ENCODE measurements at regions not wholly inside any gene's neighbourhood (a gene's known extent, or its start where the extent isn't known, plus 50 kb on each side); places are given as distances from the start of the nearest gene placed in this dataset.
"Not testable (repeated sequence)": the region's sequence is repeated elsewhere in the genome, so short reads cannot be mapped to it uniquely, and the experiment has no call there.

DNA sequence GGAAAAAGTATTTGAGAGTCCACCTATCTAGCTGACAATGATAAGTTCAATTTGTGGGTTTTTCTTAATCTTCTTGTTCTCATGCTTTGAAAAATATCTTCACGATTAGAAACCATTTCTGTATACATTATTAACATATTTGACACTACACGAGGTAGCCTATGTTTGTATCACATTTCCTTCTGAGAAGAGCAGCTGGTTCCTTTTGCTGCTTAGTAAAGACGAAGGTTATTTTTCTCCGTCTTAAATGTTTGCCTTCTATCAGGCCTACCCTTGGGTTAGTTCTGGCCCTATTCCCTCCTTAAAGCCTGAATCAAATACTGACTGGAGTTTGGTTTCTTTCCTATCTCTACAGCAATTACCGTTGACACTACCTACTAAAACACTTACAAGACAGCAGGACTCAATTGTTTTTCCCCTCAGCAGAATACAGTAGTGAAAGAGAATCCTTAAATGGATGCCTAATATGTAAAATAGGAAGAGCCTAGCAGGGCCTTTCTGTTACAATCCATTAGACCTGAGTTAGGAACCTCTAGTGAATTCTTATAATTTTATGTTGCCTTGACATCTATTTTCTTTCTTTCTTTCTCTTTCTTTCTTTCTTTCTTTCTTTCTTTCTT, 790.4 kb downstream of the EPHA4 start:
- DNase-seq (ENCODE audit: low read depth) = no peak

GRCh38 chr2:220782609-220783113, 789.4 kb downstream of the EPHA4 start:
- DNase-seq (ENCODE audit: low read depth) = no peak

DNA sequence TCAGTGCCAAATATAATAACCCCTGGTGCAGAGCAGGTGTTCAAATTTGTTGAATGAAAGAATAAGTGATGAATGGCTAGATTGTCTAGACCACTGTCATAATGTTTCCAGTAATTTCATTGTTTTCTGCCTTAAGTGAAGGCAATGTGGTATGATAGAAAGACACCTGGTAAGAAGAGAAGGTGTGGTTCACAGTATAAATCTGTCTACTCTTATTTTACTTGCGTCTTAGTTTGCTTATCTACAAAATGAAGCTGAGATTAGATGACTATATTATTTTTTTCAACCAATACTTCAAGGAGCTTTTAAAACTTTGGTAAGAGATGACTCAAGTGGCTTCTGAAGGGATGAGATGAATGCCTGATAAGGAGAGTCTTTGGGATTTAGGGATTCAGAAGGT, 788.4 kb downstream of the EPHA4 start:
- DNase-seq (ENCODE audit: low read depth) = no peak

GRCh38 chr2:220785178-220785577, 786.9 kb downstream of the EPHA4 start:
- DNase-seq (ENCODE audit: low read depth) = no peak

GRCh38 chr2:220786216-220786615, 785.9 kb downstream of the EPHA4 start:
- no peak for DNase-seq (ENCODE audit: low read depth)

- DNase-seq (ENCODE audit: low read depth) = no peak
Measured at GRCh38 chr2:220787251-220787650, 784.9 kb downstream of the EPHA4 start.

GRCh38 chr2:220789961-220790360, 782.1 kb downstream of the EPHA4 start:
- peak; percentile 54 for DNase-seq (ENCODE audit: low read depth)

GRCh38 chr2:220795705-220796104, 776.4 kb downstream of the EPHA4 start:
- no peak for DNase-seq (ENCODE audit: low read depth)

DNA sequence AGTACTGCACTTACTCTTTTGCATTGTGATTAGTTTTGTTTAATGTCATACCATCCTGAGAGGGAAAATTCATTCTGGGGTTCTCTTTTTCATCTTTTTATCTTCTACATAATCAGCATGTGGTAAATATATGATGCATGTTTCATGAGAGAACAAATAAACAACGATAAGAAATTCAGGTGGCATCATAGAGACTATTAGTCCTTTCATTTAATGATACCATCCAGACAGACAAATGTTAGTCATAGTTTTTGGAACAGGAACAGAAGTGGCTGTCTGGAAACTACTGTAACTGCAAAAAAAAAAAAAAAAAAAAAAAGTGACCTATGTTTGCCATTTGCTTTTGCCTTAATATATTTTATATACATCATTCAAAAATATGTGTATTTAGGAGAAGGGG, 761.0 kb downstream of the EPHA4 start:
- DNase-seq (ENCODE audit: low read depth) = no peak

GRCh38 chr2:220811952-220812570, 760.0 kb downstream of the EPHA4 start:
- peak; percentile 7 for DNase-seq (ENCODE audit: low read depth)

DNA sequence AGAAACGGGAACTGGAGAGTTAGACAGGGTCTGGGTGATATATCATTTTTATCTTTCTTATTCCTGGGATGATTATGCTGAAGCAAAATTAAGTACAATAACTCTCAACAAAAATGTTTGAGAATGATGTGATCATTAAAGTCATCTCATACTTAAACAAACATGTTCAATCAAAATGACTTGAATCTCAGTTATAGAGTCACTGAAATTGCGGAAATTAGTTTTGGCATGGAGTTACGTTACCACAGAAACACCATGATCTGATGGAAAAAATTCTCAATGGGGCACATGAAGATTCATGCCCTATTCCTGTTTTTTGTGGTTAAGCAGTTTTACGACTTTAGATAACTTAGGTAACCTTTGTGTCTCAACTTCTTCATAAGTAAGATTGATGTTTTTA, 757.7 kb downstream of the EPHA4 start:
- no peak for DNase-seq (ENCODE audit: low read depth)

DNA sequence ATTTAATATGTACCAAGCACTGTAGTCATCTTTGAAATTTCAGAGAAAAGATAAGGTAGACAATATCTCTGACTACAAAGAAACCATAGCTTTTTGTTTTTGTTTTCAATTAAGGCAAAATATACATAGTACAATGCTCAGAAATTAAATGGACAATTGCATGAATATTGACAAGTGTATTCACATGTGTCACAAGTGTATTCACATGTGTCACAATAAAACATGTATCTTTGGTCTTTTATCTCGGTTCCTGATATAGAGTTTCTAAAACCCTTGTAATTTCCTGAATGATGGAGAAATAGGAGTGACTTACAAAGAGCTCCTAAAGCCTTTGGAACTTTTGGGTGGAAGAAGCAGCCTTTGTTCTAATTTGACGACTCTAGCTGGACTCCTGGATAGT, 756.4 kb downstream of the EPHA4 start:
- DNase-seq (ENCODE audit: low read depth) = no peak

DNA sequence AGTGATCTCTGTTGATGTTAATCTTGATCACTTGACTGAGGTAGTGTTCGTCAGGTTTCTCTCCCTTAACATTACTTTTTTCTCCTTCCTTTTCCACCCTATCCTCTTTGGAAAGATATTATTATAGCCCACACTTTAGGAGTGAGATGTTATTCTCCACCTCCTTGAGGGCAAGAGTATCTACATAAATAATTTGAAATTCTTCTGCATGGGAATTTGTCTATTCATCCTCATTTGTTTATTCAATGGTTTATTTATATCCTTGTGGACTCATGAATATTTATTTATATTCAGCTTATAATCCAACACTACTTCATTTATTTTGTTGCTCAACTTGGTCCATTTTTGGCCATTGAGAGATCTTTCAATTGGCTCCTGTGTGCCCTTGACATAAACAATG, 750.4 kb downstream of the EPHA4 start:
- DNase-seq (ENCODE audit: low read depth) = no peak

GRCh38 chr2:220823590-220823989, 748.5 kb downstream of the EPHA4 start:
- not testable (repeated sequence) for DNase-seq (ENCODE audit: low read depth)

DNA sequence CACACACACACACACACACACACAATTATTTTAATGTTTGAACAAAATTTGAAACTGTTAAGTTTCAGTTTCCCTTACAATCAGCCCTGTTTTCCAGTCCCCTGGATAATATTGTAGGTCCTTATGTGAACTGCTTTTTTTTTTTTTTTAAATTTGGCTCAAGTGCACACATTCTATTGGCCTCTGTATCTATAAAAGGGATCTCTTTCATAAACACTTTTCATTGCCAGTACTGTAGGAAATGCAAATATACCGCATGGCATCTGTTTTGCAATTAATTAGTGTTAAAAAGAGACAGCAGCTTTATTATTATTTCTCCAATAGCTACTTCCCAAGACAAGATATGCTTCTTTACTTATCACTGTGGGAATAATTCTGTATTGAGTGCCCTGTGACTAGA, 738.7 kb downstream of the EPHA4 start:
- DNase-seq (ENCODE audit: low read depth) = no peak

DNA sequence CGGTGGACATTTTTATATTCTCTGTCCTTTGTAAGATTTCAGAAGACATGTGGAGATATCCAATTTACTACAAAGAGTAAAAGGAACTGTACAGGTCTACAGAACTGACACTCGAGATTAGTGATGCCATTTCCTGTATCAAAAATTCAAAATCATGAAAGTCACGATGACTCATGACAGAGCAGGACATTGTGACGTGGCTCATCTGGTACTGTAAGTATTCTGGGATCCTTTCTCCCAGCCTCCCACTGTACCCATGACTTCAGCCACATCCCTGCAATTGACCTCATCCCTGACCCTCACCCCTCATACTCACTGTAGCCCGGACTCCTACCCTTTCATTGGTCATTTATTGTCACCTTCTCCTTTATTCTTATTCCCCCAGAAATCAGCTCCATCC, 736.5 kb downstream of the EPHA4 start:
- no peak for DNase-seq (ENCODE audit: low read depth)

DNA sequence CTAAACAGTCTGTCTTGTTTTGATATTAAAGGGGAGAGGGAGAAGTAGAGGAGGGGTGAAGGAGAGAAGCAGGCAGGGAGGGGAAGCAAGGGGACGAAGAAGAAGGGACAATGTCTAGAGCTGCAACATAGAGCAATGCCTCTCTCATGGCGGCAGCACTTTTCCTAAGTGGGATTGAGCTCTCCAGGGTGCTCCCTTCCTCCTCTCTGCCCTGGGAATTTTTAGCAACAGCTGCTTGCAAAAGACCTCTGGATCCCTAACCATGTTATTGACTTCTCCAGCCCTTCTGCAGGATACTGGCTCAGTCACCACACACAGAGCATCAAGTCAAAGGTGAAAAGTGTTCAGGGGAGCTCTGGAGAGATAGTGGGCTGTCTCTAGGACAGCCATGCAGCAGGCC, 734.9 kb downstream of the EPHA4 start:
- no peak for DNase-seq (ENCODE audit: low read depth)

DNA sequence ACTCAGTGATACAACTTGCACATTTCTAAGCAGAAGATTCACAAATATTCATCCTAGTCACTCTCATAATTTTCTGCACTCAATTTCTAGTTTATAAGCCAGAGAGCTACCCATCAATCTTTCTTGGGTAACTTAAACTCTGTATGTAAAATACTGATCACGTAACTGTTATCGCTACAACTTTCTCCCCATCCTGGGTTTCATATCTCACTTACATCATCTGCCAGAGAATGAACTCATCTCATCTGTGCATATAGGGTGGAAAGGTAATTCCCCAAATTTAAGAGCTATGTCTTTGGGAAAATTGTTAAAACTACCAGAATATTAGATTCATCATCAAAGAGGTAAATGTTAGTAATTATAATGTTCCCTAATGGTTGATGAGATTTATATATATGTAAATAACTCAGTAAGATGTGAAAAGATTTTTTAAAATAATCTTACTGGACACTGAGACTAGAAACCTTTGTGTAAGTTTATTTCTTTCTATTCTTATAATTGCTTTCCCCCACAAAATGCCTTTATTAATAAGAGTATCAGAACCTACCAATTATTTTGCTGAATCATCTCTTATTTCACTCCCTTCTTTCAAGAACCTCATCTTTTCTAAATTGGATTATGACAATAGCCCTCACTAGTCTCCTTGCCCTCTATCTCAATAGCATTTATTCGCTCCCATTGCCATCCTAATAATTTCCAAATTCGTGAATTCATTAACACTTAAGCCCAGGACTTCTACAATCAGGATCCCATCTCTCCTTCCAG, 729.0 kb downstream of the EPHA4 start:
- DNase-seq (ENCODE audit: low read depth) = no peak

- no peak for DNase-seq (ENCODE audit: low read depth)
Measured at GRCh38 chr2:220845766-220846273, 726.3 kb downstream of the EPHA4 start.

- no peak for DNase-seq (ENCODE audit: low read depth)
Measured at GRCh38 chr2:220847006-220847405, 725.1 kb downstream of the EPHA4 start.

DNA sequence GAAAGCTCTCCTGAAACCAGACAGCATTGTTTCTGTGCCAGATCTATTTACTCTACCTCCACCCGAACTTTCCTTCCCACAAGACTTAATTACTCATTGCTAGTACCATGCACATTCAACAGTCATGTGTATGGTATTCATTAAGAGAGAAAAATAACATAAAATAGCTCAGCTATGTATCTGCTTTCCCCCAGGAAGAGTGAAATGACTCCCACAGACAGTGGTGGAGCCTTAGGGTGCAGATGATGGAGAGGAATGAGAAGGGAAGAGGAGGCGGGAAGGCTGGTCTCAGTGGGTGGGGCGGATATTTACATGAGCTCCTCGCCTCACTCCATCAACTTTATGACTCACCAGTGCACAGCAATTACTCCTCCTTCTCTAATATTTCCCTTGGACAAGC, 724.5 kb downstream of the EPHA4 start:
- peak; percentile 88 for DNase-seq (ENCODE audit: low read depth)

DNA sequence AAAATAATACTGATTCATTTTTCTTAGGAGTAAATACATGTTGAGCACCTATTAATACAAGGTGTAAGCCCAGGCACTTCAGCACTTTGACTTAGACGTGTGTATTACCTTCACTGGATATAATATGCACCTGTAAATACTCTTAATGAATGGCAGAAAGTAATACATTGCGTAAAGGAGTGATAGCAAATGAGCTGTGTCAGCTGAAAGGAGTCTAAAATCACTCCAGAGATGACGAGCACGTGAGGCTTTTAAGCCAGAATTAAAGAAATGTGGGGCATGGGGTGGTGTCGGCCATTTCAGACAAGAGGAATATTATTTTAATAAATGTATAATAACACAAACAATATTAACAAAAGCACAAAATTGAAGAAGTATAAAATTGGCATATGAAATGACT, 722.7 kb downstream of the EPHA4 start:
- no peak for DNase-seq (ENCODE audit: low read depth)

DNA sequence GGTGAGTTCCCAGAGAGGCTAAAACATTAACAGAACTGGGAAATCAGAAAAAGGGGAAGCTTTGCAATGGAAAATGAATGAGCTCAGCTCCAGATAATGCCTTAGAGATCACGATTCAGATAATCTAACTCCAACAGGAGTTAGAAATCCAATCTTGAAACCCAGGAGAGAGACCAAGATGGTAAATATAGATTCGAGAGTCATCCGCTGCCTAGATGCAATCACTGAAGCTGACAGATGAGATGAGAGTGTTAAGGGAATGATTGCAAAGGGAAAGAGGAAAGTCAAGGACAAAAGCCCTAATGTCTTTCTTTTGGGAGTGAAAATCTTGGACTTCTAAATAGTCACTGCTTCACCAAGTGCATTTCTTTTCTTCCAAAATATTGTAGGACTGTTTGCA, 722.0 kb downstream of the EPHA4 start:
- no peak for DNase-seq (ENCODE audit: low read depth)
